Kidney epithelial cell (primary cell): ENCODE measurements at regions not wholly inside any gene's neighbourhood (a gene's known extent, or its start where the extent isn't known, plus 50 kb on each side); places are given as distances from the start of the nearest gene placed in this dataset.

ENCODE experiments used
- DNase-seq: peaks from one replicate; pipeline ENCODE4 v3.0.0-alpha.2; 2010; ENCODE audit warnings: low read depth
- H3K27me3 ChIP-seq: 2 replicates; pipeline ENCODE4 v1.6.0; 2011; ENCODE audit warnings: low read length; ENCODE audit not compliant: control insufficient read depth, insufficient read depth
- H3K36me3 ChIP-seq: 2 replicates; pipeline ENCODE4 v1.5.1; 2011; ENCODE audit warnings: low read length; ENCODE audit not compliant: control insufficient read depth, insufficient read depth
- H3K4me3 ChIP-seq: 2 replicates; pipeline ENCODE4 v1.5.1; 2011; ENCODE audit warnings: low read depth, mild to moderate bottlenecking, control low read depth, low read length
- CTCF ChIP-seq: IDR thresholded peaks from 2 replicates; pipeline ENCODE4 v1.5.1; 2011; ENCODE audit warnings: mild to moderate bottlenecking, moderate library complexity, low read length, control low read depth, inconsistent platforms; ENCODE audit not compliant: insufficient read depth, poor library complexity, severe bottlenecking

- Histone ChIP-seq H3K36me3 (no peaks in the 10 kb centered on the region), H3K4me3 (no peak overlapping the region), H3K27me3 (no peaks in the 10 kb centered on the region)
- no peak for DNase-seq
- no peak for TF ChIP-seq CTCF
Observed at GRCh38 chr16:64740261-64740660, 381.6 kb downstream of the CDH11 start.

GRCh38 chr16:64738321-64738960, 383.4 kb downstream of the CDH11 start:
- H3K36me3 ChIP-seq: no peaks in the 10 kb centered on the region
- H3K27me3 ChIP-seq: no peaks in the 10 kb centered on the region
- TF ChIP-seq CTCF: no peak
- DNase-seq: no peak
- no peak overlapping the region for H3K4me3 ChIP-seq

- no peak for TF ChIP-seq CTCF
- no peak overlapping the region for H3K4me3 ChIP-seq
- no peaks in the 10 kb centered on the region for H3K27me3 ChIP-seq
- DNase-seq: no peak
- H3K36me3 ChIP-seq: no peaks in the 10 kb centered on the region
Observed at GRCh38 chr16:64736857-64737256, 385.0 kb downstream of the CDH11 start.

GRCh38 chr16:64731891-64732290, 390.0 kb downstream of the CDH11 start:
- H3K36me3 ChIP-seq: no peaks in the 10 kb centered on the region
- H3K4me3 ChIP-seq: no peak overlapping the region
- TF ChIP-seq CTCF: no peak
- H3K27me3 ChIP-seq: no peaks in the 10 kb centered on the region
- no peak for DNase-seq

- DNase-seq: no peak
- no peaks in the 10 kb centered on the region for H3K27me3 ChIP-seq
- no peak overlapping the region for H3K4me3 ChIP-seq
- H3K36me3 ChIP-seq: no peaks in the 10 kb centered on the region
- no peak for TF ChIP-seq CTCF
Observed at GRCh38 chr16:64730261-64730660, 391.6 kb downstream of the CDH11 start.

- TF ChIP-seq CTCF: no peak
- no peak for DNase-seq
- Histone ChIP-seq H3K36me3 (no peaks in the 10 kb centered on the region), H3K4me3 (no peak overlapping the region), H3K27me3 (no peaks in the 10 kb centered on the region)
Observed at GRCh38 chr16:64724339-64724738, 397.5 kb downstream of the CDH11 start.
